ENCODE measurements at regions not wholly inside any gene's neighbourhood (a gene's known extent, or its start where the extent isn't known, plus 50 kb on each side); places are given as distances from the start of the nearest gene placed in this dataset.

- ATAC-seq (ENCODE audit: low read depth) (no peak), DNase-seq (no peak)
- Mint-ChIP-seq H3K4me3 (no peak overlapping the region), H3K36me3 (ENCODE audit: low read depth) (no peaks in the 10 kb centered on the region), H3K4me1 (no peaks in the 10 kb centered on the region), H3K27me3 (no peaks in the 10 kb centered on the region), H3K9me3 (no peaks in the 10 kb centered on the region), H3K27ac (no peak overlapping the region)
- intact Hi-C loops (cut with micrococcal nuclease): no loop called here
- ChIA-PET CTCF (no interaction called here), POLR2A (no interaction called here)
- no peak for TF ChIP-seq CTCF (IDR thresholded peaks at IDR 0.05)
These were observed 622.1 kb downstream of the METTL15 start for GRCh38 chr11:28730336-28730735.

- no peak for ATAC-seq (ENCODE audit: low read depth)
- no peaks in the 10 kb centered on the region for H3K36me3 Mint-ChIP-seq (ENCODE audit: low read depth)
- intact Hi-C loops (cut with micrococcal nuclease): no loop called here
- DNase-seq: no peak
- no peak overlapping the region for H3K4me3 Mint-ChIP-seq
- POLR2A ChIA-PET: no interaction called here
- no peak overlapping the region for H3K27ac Mint-ChIP-seq
- TF ChIP-seq CTCF (IDR thresholded peaks at IDR 0.05): no peak
- H3K4me1 Mint-ChIP-seq: no peaks in the 10 kb centered on the region
- CTCF ChIA-PET: no interaction called here
- no peaks in the 10 kb centered on the region for H3K9me3 Mint-ChIP-seq
- H3K27me3 Mint-ChIP-seq: no peaks in the 10 kb centered on the region
These were observed 621.2 kb downstream of the METTL15 start for GRCh38 chr11:28729339-28729738.

GRCh38 chr11:28728666-28729065, 620.5 kb downstream of the METTL15 start:
- TF ChIP-seq CTCF (IDR thresholded peaks at IDR 0.05): no peak
- Mint-ChIP-seq H3K4me1 (no peaks in the 10 kb centered on the region), H3K36me3 (ENCODE audit: low read depth) (no peaks in the 10 kb centered on the region), H3K27ac (no peak overlapping the region), H3K27me3 (no peaks in the 10 kb centered on the region), H3K9me3 (no peaks in the 10 kb centered on the region), H3K4me3 (no peak overlapping the region)
- intact Hi-C loops (cut with micrococcal nuclease): no loop called here
- DNase-seq (no peak), ATAC-seq (ENCODE audit: low read depth) (no peak)
- CTCF ChIA-PET: no interaction called here
- POLR2A ChIA-PET: no interaction called here

- POLR2A ChIA-PET: no interaction called here
- no peak overlapping the region for H3K27ac Mint-ChIP-seq
- CTCF ChIA-PET: no interaction called here
These were observed 619.1 kb downstream of the METTL15 start for GRCh38 chr11:28727254-28727653.

GRCh38 chr11:28726432-28726831, 618.2 kb downstream of the METTL15 start:
- Mint-ChIP-seq H3K36me3 (ENCODE audit: low read depth) (no peaks in the 10 kb centered on the region), H3K9me3 (no peaks in the 10 kb centered on the region), H3K4me1 (no peaks in the 10 kb centered on the region), H3K4me3 (no peak overlapping the region), H3K27me3 (no peaks in the 10 kb centered on the region), H3K27ac (no peak overlapping the region)
- ChIA-PET CTCF (no interaction called here), POLR2A (no interaction called here)
- no peak for ATAC-seq (ENCODE audit: low read depth)
- intact Hi-C loops (cut with micrococcal nuclease): no loop called here
- DNase-seq: no peak
- no peak for TF ChIP-seq CTCF (IDR thresholded peaks at IDR 0.05)

More at GRCh38 chr11:28727254-28727653, 619.1 kb downstream of the METTL15 start:
- no peaks in the 10 kb centered on the region for H3K4me1 Mint-ChIP-seq
- intact Hi-C loops (cut with micrococcal nuclease): no loop called here
- ATAC-seq (ENCODE audit: low read depth) (no peak), DNase-seq (no peak)
- H3K27me3 Mint-ChIP-seq: no peaks in the 10 kb centered on the region
- TF ChIP-seq CTCF (IDR thresholded peaks at IDR 0.05): no peak
- no peaks in the 10 kb centered on the region for H3K9me3 Mint-ChIP-seq
- no peaks in the 10 kb centered on the region for H3K36me3 Mint-ChIP-seq (ENCODE audit: low read depth)
- H3K4me3 Mint-ChIP-seq: no peak overlapping the region
